OCI-LY1 (cell line): ENCODE measurements at regions not wholly inside any gene's neighbourhood (a gene's known extent, or its start where the extent isn't known, plus 50 kb on each side); places are given as distances from the start of the nearest gene placed in this dataset.

Experiments used
- EZH2 ChIP-seq: fragments of 200-600 bp; sonication (generic), shearing (Covaris generic); IDR thresholded peaks from 2 replicates; pipeline ENCODE4 v1.8.0; 2017; ENCODE audit warnings: borderline replicate concordance, mixed run types, mild to moderate bottlenecking, antibody characterized with exemption, low read length, moderate library complexity, mixed read lengths
- TF ChIP-seq, protein P1 (sequence below): fragments of 200-600 bp; sonication (generic), shearing (Covaris generic); IDR thresholded peaks from 2 replicates; pipeline ENCODE4 v1.5.1; 2017; ENCODE audit warnings: mild to moderate bottlenecking, antibody characterized with exemption, low read length, moderate library complexity, mixed read lengths

DNA sequence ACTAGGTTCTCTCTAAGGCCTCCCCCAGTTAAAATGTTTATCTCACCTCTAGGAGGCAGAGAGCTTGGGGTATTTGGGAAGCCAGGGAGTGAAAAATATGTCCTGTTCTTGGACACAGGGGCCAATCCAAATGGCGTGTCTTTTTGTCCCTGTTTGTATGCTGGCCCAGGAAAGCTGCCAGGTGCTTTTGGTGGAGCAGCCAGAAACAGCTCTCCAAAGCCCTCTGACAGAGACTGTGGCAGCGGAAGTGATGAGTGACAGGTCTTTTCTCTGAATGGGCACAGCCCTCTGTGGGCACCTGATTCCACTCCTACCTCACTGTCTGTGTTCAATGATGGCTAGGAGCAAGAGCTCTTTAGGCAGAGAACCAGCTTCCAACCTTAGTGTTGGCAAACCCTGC lies 106.4 kb upstream of the KIRREL3 start:
- TF ChIP-seq, protein P1, sequence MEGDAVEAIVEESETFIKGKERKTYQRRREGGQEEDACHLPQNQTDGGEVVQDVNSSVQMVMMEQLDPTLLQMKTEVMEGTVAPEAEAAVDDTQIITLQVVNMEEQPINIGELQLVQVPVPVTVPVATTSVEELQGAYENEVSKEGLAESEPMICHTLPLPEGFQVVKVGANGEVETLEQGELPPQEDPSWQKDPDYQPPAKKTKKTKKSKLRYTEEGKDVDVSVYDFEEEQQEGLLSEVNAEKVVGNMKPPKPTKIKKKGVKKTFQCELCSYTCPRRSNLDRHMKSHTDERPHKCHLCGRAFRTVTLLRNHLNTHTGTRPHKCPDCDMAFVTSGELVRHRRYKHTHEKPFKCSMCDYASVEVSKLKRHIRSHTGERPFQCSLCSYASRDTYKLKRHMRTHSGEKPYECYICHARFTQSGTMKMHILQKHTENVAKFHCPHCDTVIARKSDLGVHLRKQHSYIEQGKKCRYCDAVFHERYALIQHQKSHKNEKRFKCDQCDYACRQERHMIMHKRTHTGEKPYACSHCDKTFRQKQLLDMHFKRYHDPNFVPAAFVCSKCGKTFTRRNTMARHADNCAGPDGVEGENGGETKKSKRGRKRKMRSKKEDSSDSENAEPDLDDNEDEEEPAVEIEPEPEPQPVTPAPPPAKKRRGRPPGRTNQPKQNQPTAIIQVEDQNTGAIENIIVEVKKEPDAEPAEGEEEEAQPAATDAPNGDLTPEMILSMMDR = no peak
- no peak for TF ChIP-seq EZH2
